GM19468 (cell line): ENCODE measurements at regions not wholly inside any gene's neighbourhood (a gene's known extent, or its start where the extent isn't known, plus 50 kb on each side); places are given as distances from the start of the nearest gene placed in this dataset.
"Not testable (repeated sequence)": the region's sequence is repeated elsewhere in the genome, so short reads cannot be mapped to it uniquely, and the experiment has no call there.

Source experiments
- ATAC-seq: cut with Tn5 transposase; IDR thresholded peaks from one replicate; pipeline ENCODE4 v1.9.1; 2021; ENCODE audit warnings: mild to moderate bottlenecking, moderate library complexity, moderate number of reproducible peaks; ENCODE audit not compliant: unreplicated experiment; ENCODE audit errors: extremely low read depth

GRCh38 chr13:87972568-87972967 lies 301.4 kb downstream of the SLITRK5 start:
- ATAC-seq, result no peak

- no peak for ATAC-seq
Observed at GRCh38 chr13:87975035-87975434, 303.9 kb downstream of the SLITRK5 start.

- ATAC-seq, result not testable (repeated sequence)
Observed at GRCh38 chr13:87976650-87977049, 305.5 kb downstream of the SLITRK5 start.

- no peak for ATAC-seq
Observed at GRCh38 chr13:87981416-87981815, 310.2 kb downstream of the SLITRK5 start.

GRCh38 chr13:87982400-87982799 lies 311.2 kb downstream of the SLITRK5 start:
- ATAC-seq, result no peak

GRCh38 chr13:87986639-87987250 lies 315.6 kb downstream of the SLITRK5 start:
- ATAC-seq, result no peak

GRCh38 chr13:87998081-87998480 lies 326.9 kb downstream of the SLITRK5 start:
- no peak for ATAC-seq

GRCh38 chr13:87999240-87999700 lies 328.1 kb downstream of the SLITRK5 start:
- no peak for ATAC-seq

GRCh38 chr13:87999788-88000187 lies 328.6 kb downstream of the SLITRK5 start:
- no peak for ATAC-seq

GRCh38 chr13:88000239-88000638 lies 329.1 kb downstream of the SLITRK5 start:
- ATAC-seq, result no peak

GRCh38 chr13:88000787-88001186 lies 329.6 kb downstream of the SLITRK5 start:
- no peak for ATAC-seq

GRCh38 chr13:88005188-88005587 lies 334.0 kb downstream of the SLITRK5 start:
- ATAC-seq, result no peak

GRCh38 chr13:88014527-88014926 lies 343.4 kb downstream of the SLITRK5 start:
- ATAC-seq, result no peak

- no peak for ATAC-seq
Observed at GRCh38 chr13:88022431-88023208, 351.4 kb downstream of the SLITRK5 start.

- no peak for ATAC-seq
Observed at GRCh38 chr13:88026241-88026640, 355.1 kb downstream of the SLITRK5 start.

GRCh38 chr13:88031980-88032559 lies 360.9 kb downstream of the SLITRK5 start:
- no peak for ATAC-seq

GRCh38 chr13:88036205-88036604 lies 365.0 kb downstream of the SLITRK5 start:
- not testable (repeated sequence) for ATAC-seq

- no peak for ATAC-seq
Observed at GRCh38 chr13:88042489-88042888, 371.3 kb downstream of the SLITRK5 start.

- no peak for ATAC-seq
Observed at GRCh38 chr13:88051746-88052482, 380.7 kb downstream of the SLITRK5 start.

GRCh38 chr13:88063741-88064140 lies 392.6 kb downstream of the SLITRK5 start:
- ATAC-seq, result no peak

GRCh38 chr13:88066847-88067246 lies 395.7 kb downstream of the SLITRK5 start:
- no peak for ATAC-seq
